ENCODE measurements at regions not wholly inside any gene's neighbourhood (a gene's known extent, or its start where the extent isn't known, plus 50 kb on each side); places are given as distances from the start of the nearest gene placed in this dataset.
"Not testable (repeated sequence)": the region's sequence is repeated elsewhere in the genome, so short reads cannot be mapped to it uniquely, and the experiment has no call there.

DNA sequence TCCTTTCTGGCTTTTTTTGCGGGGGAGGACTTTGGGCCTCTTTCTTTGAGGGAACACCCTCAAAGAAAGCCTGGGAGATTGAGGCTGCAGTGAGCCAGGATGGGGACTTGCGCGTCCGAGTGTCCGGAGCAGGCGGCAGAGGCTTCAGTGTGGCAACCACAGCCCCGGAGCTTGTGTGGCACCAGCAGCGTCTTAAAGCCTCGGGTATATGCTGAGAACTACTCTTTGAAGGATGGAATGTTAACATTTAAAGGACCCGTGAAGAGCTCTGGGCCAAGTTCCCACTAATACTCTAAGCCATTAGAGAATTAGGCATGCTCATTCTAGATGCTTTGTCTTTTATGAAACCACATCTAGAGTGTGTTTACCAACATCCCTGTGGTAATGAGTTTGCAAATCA, 168.2 kb downstream of the SEPTIN7 start:
- TF ChIP-seq POLR2A (IDR thresholded peaks at IDR 0.05) (no peak), EP300 (IDR thresholded peaks at IDR 0.05; ENCODE audit: low read depth) (no peak), POLR2AphosphoS5 (IDR thresholded peaks at IDR 0.05) (no peak)
- TF ChIP-seq, protein P1, sequence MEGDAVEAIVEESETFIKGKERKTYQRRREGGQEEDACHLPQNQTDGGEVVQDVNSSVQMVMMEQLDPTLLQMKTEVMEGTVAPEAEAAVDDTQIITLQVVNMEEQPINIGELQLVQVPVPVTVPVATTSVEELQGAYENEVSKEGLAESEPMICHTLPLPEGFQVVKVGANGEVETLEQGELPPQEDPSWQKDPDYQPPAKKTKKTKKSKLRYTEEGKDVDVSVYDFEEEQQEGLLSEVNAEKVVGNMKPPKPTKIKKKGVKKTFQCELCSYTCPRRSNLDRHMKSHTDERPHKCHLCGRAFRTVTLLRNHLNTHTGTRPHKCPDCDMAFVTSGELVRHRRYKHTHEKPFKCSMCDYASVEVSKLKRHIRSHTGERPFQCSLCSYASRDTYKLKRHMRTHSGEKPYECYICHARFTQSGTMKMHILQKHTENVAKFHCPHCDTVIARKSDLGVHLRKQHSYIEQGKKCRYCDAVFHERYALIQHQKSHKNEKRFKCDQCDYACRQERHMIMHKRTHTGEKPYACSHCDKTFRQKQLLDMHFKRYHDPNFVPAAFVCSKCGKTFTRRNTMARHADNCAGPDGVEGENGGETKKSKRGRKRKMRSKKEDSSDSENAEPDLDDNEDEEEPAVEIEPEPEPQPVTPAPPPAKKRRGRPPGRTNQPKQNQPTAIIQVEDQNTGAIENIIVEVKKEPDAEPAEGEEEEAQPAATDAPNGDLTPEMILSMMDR (IDR thresholded peaks at IDR 0.05): no peak
- peaks cover 19% of the 10 kb centered on the region for H3K27me3 ChIP-seq
- H3K27ac ChIP-seq: no peak overlapping the region
- no peaks in the 10 kb centered on the region for H3K36me3 ChIP-seq
- H3K4me1 ChIP-seq: peaks cover 0 to 2% (median 0%) of the 10 kb centered on the region in 4 donors
- no peak for DNase-seq
- in situ Hi-C loops (cut with MboI; ENCODE audit: low pct_ligation_motif_present in 1 of 4, low pct_unique_long_range_greater_than_20kb in 1 of 4, low sequenced_read_pairs in 3 of 4): no loop called here
- H3K4me3 ChIP-seq: no peak overlapping the region
- intact Hi-C loops (cut with DNase I; ENCODE audit: low total_unique reads): no loop called here
- H3K9me3 ChIP-seq: no peaks in the 10 kb centered on the region
- 67 to 82% methylated on average over 1 to 10 of the region's 10 CpGs for WGBS, 2 donors (ENCODE audit: low coverage in 1 of 2)

DNA sequence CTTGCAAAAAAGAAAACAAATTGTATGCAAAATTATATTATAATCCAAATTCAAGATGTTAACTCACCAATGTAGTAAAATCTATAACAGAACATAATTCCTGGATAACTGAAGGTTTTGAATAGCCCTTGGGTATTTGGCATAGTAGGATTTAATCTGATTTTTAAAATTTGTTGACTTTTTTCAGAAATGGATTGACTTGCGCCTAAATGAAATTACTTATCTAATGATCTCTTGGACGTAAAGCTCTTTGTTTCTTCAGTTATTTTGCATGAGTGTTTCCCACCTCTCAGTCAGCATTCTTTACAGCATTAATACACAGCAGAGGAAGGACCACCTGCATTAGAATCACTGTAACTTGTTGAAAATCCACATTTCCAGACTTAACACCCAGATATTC, 169.6 kb downstream of the SEPTIN7 start:
- 92 to 94% methylated on average over 2 of the region's 2 CpGs for WGBS, 2 donors (ENCODE audit: low coverage in 1 of 2)
- H3K36me3 ChIP-seq: no peaks in the 10 kb centered on the region
- in situ Hi-C loops (cut with MboI; ENCODE audit: low pct_ligation_motif_present in 1 of 4, low pct_unique_long_range_greater_than_20kb in 1 of 4, low sequenced_read_pairs in 3 of 4): no loop called here
- no peak overlapping the region for H3K4me3 ChIP-seq
- DNase-seq: no peak
- no peaks in the 10 kb centered on the region for H3K9me3 ChIP-seq
- no peak overlapping the region for H3K27ac ChIP-seq
- H3K27me3 ChIP-seq: peaks cover 19% of the 10 kb centered on the region
- intact Hi-C loops (cut with DNase I; ENCODE audit: low total_unique reads): loop anchor here (10.0 kb wide), 1 partner anchor 56 kb away; no protein-coding TSS in a partner anchor
- peaks cover 0 to 2% (median 0%) of the 10 kb centered on the region in 4 donors for H3K4me1 ChIP-seq
- no peak for TF ChIP-seq POLR2AphosphoS5 (IDR thresholded peaks at IDR 0.05)
- TF ChIP-seq EP300 (IDR thresholded peaks at IDR 0.05; ENCODE audit: low read depth): no peak
- TF ChIP-seq POLR2A (IDR thresholded peaks at IDR 0.05): no peak
- TF ChIP-seq, protein P1 (IDR thresholded peaks at IDR 0.05): no peak

DNA sequence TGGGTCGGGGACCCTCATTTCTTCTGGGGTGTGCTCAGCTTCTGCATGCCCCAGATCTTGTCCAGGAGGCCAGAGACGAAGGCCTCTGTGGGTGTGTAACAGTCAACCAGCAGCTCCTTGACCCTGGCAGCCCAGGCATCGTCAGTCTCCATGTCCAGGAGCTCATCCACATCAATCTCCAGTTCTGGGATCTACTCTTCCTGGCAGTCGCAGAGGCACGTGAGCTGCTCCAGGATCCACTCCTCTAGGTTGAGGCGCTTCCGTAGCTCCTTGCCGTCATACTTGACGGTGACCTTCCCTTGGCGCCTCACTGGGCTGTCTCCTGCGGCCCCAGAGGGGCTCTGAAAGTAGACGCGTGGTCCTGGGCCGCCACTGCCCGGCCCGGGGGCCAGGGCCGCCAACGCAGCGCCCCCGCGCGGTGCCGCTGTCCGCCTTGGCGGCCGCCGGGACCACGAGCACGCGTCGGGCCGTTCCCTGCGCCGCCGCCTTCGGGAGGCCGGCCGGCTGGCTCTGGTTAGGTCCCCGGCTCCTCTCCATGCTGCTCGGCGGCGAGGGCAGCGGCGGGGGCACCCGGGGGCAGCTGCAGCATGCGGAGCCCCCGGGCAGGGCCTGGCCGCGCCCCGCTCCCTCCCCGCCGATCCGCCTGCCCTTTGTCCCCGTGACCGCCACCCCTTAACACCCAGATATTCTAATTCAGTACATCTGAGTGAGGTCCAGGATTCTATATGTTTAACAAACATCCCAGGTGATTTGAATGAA, 170.5 kb downstream of the SEPTIN7 start:
- 50% methylated on average over 55 of the region's 55 CpGs; no CpG with 5 or more reads in 1 of the 2 donors for WGBS, 2 donors (ENCODE audit: low coverage in 1 of 2)
- Histone ChIP-seq H3K9me3 (no peaks in the 10 kb centered on the region), H3K4me1 (peaks cover 0 to 2% (median 0%) of the 10 kb centered on the region in 4 donors), H3K27me3 (peaks cover 19% of the 10 kb centered on the region), H3K36me3 (no peaks in the 10 kb centered on the region), H3K4me3 (peak overlapping the region in 3 of 4 donors; percentile 24 to 32 (median 32)), H3K27ac (no peak overlapping the region)
- no peak for DNase-seq
- in situ Hi-C loops (cut with MboI; ENCODE audit: low pct_ligation_motif_present in 1 of 4, low pct_unique_long_range_greater_than_20kb in 1 of 4, low sequenced_read_pairs in 3 of 4) (no loop called here), intact Hi-C loops (cut with DNase I; ENCODE audit: low total_unique reads) (loop anchor here (10.0 kb wide), 1 partner anchor 57 kb away; no protein-coding TSS in a partner anchor)
- TF ChIP-seq EP300 (IDR thresholded peaks at IDR 0.05; ENCODE audit: low read depth): no peak
- TF ChIP-seq, protein P1 (IDR thresholded peaks at IDR 0.05): peak in 3 of 5 experiments; percentile 10 to 25 (median 12)

DNA sequence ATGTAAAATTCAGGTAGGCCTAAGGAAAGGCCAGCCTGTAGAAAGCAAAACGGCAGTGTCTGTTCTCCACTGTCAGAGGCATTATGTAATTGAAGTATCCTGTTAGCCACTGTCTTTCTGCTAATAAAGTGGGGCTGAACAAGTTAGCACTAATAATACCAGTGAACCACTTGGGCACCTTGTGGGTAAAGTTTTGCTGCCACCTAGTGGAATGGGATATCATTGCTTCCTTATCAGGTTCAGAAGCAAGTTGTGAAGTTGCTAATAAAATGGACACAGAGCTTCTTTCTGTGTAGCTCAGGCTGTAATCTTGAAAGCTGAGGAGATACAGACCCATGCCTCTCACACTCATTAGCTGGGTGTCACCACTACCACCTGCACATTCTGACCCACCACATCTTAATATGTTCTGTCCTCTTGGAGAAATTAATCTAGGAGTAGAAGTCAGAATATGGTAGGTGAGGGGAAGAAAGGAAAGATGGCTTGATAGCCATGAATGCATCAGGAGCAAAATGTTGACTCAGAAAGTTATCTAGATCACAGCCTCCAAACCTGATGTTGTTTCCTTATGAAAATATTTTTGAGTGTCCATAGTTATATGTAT, 175.1 kb downstream of the SEPTIN7 start:
- no peaks in the 10 kb centered on the region for H3K36me3 ChIP-seq
- no peak for TF ChIP-seq POLR2AphosphoS5 (IDR thresholded peaks at IDR 0.05)
- TF ChIP-seq, protein P1 (IDR thresholded peaks at IDR 0.05): peak; percentile 73 to 86 (median 79)
- WGBS, 2 donors (ENCODE audit: low coverage in 1 of 2): 0 to 13% methylated on average over 1 of the region's 1 CpG
- no peaks in the 10 kb centered on the region for H3K9me3 ChIP-seq
- in situ Hi-C loops (cut with MboI; ENCODE audit: low pct_ligation_motif_present in 1 of 4, low pct_unique_long_range_greater_than_20kb in 1 of 4, low sequenced_read_pairs in 3 of 4): no loop called here
- H3K4me3 ChIP-seq: no peak overlapping the region
- H3K4me1 ChIP-seq: peaks cover 0 to 2% (median 0%) of the 10 kb centered on the region in 4 donors
- peaks cover 19% of the 10 kb centered on the region for H3K27me3 ChIP-seq
- intact Hi-C loops (cut with DNase I; ENCODE audit: low total_unique reads): loop anchor here (10.0 kb wide), 1 partner anchor 61 kb away; no protein-coding TSS in a partner anchor
- DNase-seq: peak; percentile 31
- H3K27ac ChIP-seq: no peak overlapping the region

DNA sequence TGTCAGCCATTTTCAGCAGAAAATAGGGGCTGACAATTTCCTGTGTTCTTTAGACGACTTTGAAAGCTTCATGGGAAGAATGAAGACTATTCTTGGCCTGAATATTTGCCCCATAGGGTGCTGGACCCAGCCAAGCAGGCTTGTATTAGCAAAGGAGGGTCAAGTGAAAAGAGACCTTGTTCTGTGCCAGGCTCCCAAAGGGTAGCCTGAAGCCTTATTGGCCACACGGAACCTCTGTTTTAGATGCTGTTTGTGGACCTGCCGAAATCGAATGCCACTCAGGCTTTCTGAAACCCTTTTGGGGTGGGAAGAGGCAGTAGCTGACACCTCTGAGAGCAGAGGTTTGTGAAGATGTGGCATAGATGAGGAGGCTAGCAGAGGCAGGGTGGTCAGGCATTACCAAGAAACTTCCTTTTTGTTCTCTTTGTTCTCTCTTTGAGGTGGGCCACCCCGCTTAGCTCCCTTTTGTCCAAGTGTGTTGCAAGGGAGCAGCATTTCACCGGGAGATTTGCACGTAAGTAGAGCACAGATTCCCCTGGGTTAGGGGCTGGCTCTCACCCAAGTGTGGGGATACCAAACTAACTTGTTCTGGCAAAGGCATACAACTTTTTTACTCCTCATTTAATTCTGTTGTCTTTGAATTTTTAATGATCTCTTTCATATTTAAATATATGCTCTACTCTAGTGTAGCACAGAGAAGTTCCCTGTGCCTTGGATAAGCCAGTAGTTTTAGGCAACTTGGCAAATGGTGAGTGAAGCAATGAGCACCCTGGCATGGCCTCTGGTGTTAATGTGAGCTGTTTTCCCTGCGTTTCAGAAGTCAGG, 174.0 kb upstream of the EEPD1 start:
- intact Hi-C loops (cut with DNase I; ENCODE audit: low total_unique reads): loop anchor here (10.0 kb wide), 1 partner anchor 64 kb away; no protein-coding TSS in a partner anchor

More for the DNA sequence above, 174.0 kb upstream of the EEPD1 start:
- H3K4me1 ChIP-seq; DNase-seq; H3K27ac ChIP-seq; H3K4me3 ChIP-seq; H3K27me3 ChIP-seq; H3K9me3 ChIP-seq; in situ Hi-C loops (cut with MboI; ENCODE audit: low pct_ligation_motif_present in 1 of 4, low pct_unique_long_range_greater_than_20kb in 1 of 4, low sequenced_read_pairs in 3 of 4); H3K36me3 ChIP-seq: not testable (repeated sequence)
- WGBS, 2 donors (ENCODE audit: low coverage in 1 of 2): 70 to 76% methylated on average over 5 to 8 of the region's 8 CpGs
